OCI-LY7 (cell line): ENCODE measurements at regions not wholly inside any gene's neighbourhood (a gene's known extent, or its start where the extent isn't known, plus 50 kb on each side); places are given as distances from the start of the nearest gene placed in this dataset.

Experiments
- BruUV-seq: library from RNA; stranded (reverse); fragments of 400-500 nt; replicated peaks from 2 replicates; lab custom pipeline; 2021; lab: Mats Ljungman, UMichigan
- CTCF ChIA-PET: fragments of 300-600 bp; sonication (Branson Sonifier 250); formaldehyde crosslinking; loops from one replicate; lab custom pipeline; 2022; ENCODE audit warnings: antibody characterized with exemption; ENCODE audit not compliant: unreplicated experiment; lab: Charles Lee
- POLR2A ChIA-PET: fragments of 300-600 bp; sonication (Branson Sonifier 250); formaldehyde crosslinking; loops from one replicate; lab custom pipeline; 2022; ENCODE audit warnings: antibody characterized with exemption; lab: Charles Lee
- DNase-seq: peaks from one replicate; pipeline ENCODE4 v3.0.0-alpha.2; 2015; ENCODE audit warnings: low spot score
- H2AFZ ChIP-seq: fragments of 200-600 bp; sonication (generic), shearing (Covaris generic); 2 replicates; pipeline ENCODE4 v1.6.1; 2014; ENCODE audit warnings: mild to moderate bottlenecking, antibody characterized with exemption, low read length, moderate library complexity
- H3K27ac ChIP-seq: fragments of 200-600 bp; sonication (generic); 2 replicates; pipeline ENCODE4 v1.5.1; 2014; ENCODE audit warnings: mixed run types, low read depth, mild to moderate bottlenecking, moderate library complexity, low read length, inconsistent platforms; ENCODE audit not compliant: poor library complexity, severe bottlenecking
- H3K36me3 ChIP-seq: fragments of 200-600 bp; sonication (generic); 2 replicates; pipeline ENCODE4 v1.6.1; 2014; ENCODE audit warnings: mild to moderate bottlenecking, antibody characterized with exemption, low read length, moderate library complexity, mixed read lengths; ENCODE audit not compliant: insufficient read depth
- H3K4me1 ChIP-seq: fragments of 200-600 bp; sonication (generic); 2 replicates; pipeline ENCODE4 v1.5.1; 2014; ENCODE audit warnings: mild to moderate bottlenecking, low read length; ENCODE audit not compliant: insufficient read depth, poor library complexity, severe bottlenecking
- H3K4me2 ChIP-seq: fragments of 200-600 bp; sonication (generic); 2 replicates; pipeline ENCODE4 v1.6.1; 2014; ENCODE audit warnings: mild to moderate bottlenecking, low read length
- H3K4me3 ChIP-seq: fragments of 200-600 bp; sonication (generic); 2 replicates; pipeline ENCODE4 v1.5.1; 2014; ENCODE audit warnings: mild to moderate bottlenecking, low read depth, low read length; ENCODE audit not compliant: poor library complexity, severe bottlenecking
- H3K79me2 ChIP-seq: fragments of 200-600 bp; sonication (generic); 2 replicates; pipeline ENCODE4 v1.6.1; 2016; ENCODE audit warnings: low read depth, mild to moderate bottlenecking, low read length, moderate library complexity, mixed read lengths; ENCODE audit not compliant: insufficient read depth
- H3K9me2 ChIP-seq: fragments of 200-600 bp; sonication (generic); 2 replicates; pipeline ENCODE4 v1.6.1; 2016; ENCODE audit warnings: mild to moderate bottlenecking, low read length, mixed read lengths; ENCODE audit not compliant: insufficient read depth
- H3K9me3 ChIP-seq: fragments of 200-600 bp; sonication (generic); 2 replicates; pipeline ENCODE4 v1.6.1; 2014; ENCODE audit warnings: mild to moderate bottlenecking, mixed run types, low read length, mixed read lengths
- H4K20me1 ChIP-seq: fragments of 200-600 bp; sonication (generic); 2 replicates; pipeline ENCODE4 v1.6.1; 2014; ENCODE audit warnings: mild to moderate bottlenecking, antibody characterized with exemption, low read length, moderate library complexity, mixed read lengths; ENCODE audit not compliant: insufficient read depth
- CTCF ChIP-seq: fragments of 200-600 bp; sonication (generic); conservative IDR thresholded peaks from 2 replicates; pipeline ENCODE4 v1.5.1; 2014; ENCODE audit warnings: mild to moderate bottlenecking, antibody characterized with exemption, low read length, moderate library complexity, mixed read lengths
- EZH2phosphoT487 ChIP-seq: fragments of 200-600 bp; sonication (generic); IDR thresholded peaks from 2 replicates; pipeline ENCODE4 v1.6.1; 2018; ENCODE audit warnings: low read depth, borderline replicate concordance, mild to moderate bottlenecking, mixed run types, antibody characterized with exemption, low read length, moderate library complexity, mixed read lengths
- intact Hi-C: fragments of 100-400 bp; cut with micrococcal nuclease; formaldehyde crosslinking; loops from one replicate; pipeline ENCODE4 v1.10.0; 2022; ENCODE audit not compliant: unreplicated experiment

- no peaks in the 10 kb centered on the region for H3K36me3 ChIP-seq
- TF ChIP-seq CTCF (no peak), EZH2phosphoT487 (no peak)
- H3K9me2 ChIP-seq = no peaks in the 10 kb centered on the region
- H3K9me3 ChIP-seq = no peaks in the 10 kb centered on the region
- no peak overlapping the region for H3K27ac ChIP-seq
- H3K79me2 ChIP-seq = no peaks in the 10 kb centered on the region
- peak overlapping the region; percentile 34 for H3K4me3 ChIP-seq
- no peaks in the 10 kb centered on the region for H4K20me1 ChIP-seq
- no TSS peak for BruUV-seq
- ChIA-PET CTCF (no interaction called here), POLR2A (no interaction called here)
- H2AFZ ChIP-seq = no peak overlapping the region
- intact Hi-C loops = no loop called here
- H3K4me1 ChIP-seq = no peaks in the 10 kb centered on the region
- DNase-seq = no peak
- H3K4me2 ChIP-seq = peak overlapping the region; percentile 25
Measured at GRCh38 chr6:27092316-27092692, 155.2 kb upstream of the PRSS16 start.

DNA sequence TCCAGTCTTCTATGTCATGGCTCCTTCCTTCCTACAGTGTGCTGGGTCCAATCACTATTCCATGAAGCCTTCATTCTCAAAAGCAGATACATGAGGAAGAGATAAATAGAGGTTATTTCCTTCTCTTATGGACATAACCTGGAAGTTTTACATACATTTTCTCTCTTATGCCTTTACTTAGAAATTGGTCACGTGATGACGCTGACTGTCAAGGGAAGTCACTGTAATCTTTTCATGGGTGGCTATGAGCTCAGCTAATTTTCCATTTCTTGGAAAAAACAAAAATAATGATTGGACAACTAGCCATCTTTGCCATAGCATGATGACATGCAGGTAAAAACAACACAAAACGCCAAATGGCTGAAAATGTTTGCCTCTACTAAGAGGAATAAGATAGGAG lies 151.6 kb upstream of the PRSS16 start:
- ChIA-PET CTCF (no interaction called here), POLR2A (no interaction called here)
- H3K9me2 ChIP-seq = no peaks in the 10 kb centered on the region
- H3K4me3 ChIP-seq = no peak overlapping the region
- no peak overlapping the region for H2AFZ ChIP-seq
- BruUV-seq = no TSS peak
- H3K4me1 ChIP-seq = no peaks in the 10 kb centered on the region
- H4K20me1 ChIP-seq = no peaks in the 10 kb centered on the region
- intact Hi-C loops = no loop called here
- H3K4me2 ChIP-seq = no peak overlapping the region
- H3K27ac ChIP-seq = no peak overlapping the region
- H3K79me2 ChIP-seq = no peaks in the 10 kb centered on the region
- no peaks in the 10 kb centered on the region for H3K36me3 ChIP-seq
- DNase-seq = no peak
- TF ChIP-seq CTCF = no peak
- TF ChIP-seq EZH2phosphoT487 = no peak
- H3K9me3 ChIP-seq = no peaks in the 10 kb centered on the region

DNA sequence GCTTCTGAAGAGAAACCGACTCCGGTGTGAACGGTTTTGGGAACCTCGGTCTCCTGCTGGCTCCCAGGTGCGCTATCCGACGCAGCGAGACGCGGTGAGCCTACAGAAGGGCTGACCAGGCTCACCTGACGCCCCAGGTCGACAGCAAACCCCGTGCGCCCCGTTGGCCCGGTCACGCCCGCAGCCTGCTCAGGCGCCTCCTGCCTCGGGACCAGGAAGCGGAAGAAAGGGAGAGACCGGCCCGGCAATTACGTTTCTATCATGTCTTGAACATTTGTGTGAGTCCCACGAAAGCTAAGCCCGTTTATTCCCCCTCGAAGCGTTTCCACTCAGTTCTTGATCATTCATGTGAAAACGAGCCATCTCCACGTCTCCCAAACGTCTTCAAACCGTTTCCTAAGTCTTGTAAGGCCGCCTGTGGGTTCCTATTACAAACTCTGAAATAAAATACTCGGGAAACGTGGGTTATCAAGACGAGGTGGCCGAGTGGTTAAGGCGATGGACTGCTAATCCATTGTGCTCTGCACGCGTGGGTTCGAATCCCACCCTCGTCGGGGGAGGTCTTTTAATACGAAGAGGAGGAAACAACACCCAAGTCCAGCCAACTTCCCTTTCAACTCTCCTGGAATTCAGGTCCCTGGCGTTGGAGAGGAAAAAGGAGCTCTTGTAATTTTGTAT lies 150.5 kb upstream of the PRSS16 start:
- Histone ChIP-seq H3K4me1 (no peaks in the 10 kb centered on the region), H3K27ac (no peak overlapping the region), H3K36me3 (no peaks in the 10 kb centered on the region), H4K20me1 (no peaks in the 10 kb centered on the region), H3K9me2 (no peaks in the 10 kb centered on the region), H3K9me3 (no peaks in the 10 kb centered on the region), H3K4me3 (no peak overlapping the region), H2AFZ (no peak overlapping the region), H3K79me2 (no peaks in the 10 kb centered on the region), H3K4me2 (no peak overlapping the region)
- CTCF ChIA-PET = no interaction called here
- BruUV-seq = no TSS peak
- intact Hi-C loops = no loop called here
- TF ChIP-seq CTCF = no peak
- no peak for TF ChIP-seq EZH2phosphoT487
- DNase-seq = no peak
- POLR2A ChIA-PET = no interaction called here
